Erythroblast (primary cell): ENCODE measurements at regions not wholly inside any gene's neighbourhood (a gene's known extent, or its start where the extent isn't known, plus 50 kb on each side); places are given as distances from the start of the nearest gene placed in this dataset.

ENCODE experiments used
- GATA1 ChIP-seq: IDR thresholded peaks from 2 replicates; pipeline ENCODE4 v1.6.1; 2011; ENCODE audit warnings: low read depth, mild to moderate bottlenecking, control low read depth, low read length, moderate library complexity
- POLR2A ChIP-seq: IDR thresholded peaks from 2 replicates; pipeline ENCODE4 v1.6.1; 2011; ENCODE audit warnings: mild to moderate bottlenecking, low read length

DNA sequence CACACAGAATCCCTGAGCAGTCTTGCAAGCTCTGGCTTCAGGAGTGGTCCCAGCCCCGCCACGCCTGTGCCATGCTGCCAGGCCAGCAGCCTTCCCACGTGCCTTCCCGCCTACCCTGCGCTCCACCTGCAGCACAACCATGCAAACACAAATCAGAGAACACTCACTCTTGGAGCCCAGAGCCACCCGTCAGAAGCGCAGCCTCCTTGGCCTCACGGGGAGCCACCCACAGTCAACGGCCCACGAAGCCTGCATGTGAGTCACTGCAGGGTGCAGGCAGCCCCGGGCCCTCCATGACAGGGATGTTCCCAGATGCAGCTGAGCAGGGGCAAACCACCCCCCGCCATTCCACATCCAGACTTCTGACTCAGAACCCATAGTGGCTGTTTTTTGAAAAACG, 217.0 kb downstream of the DLL1 start:
- TF ChIP-seq POLR2A: no peak
- no peak for TF ChIP-seq GATA1
